ENCODE measurements at regions not wholly inside any gene's neighbourhood (a gene's known extent, or its start where the extent isn't known, plus 50 kb on each side); places are given as distances from the start of the nearest gene placed in this dataset.

DNA sequence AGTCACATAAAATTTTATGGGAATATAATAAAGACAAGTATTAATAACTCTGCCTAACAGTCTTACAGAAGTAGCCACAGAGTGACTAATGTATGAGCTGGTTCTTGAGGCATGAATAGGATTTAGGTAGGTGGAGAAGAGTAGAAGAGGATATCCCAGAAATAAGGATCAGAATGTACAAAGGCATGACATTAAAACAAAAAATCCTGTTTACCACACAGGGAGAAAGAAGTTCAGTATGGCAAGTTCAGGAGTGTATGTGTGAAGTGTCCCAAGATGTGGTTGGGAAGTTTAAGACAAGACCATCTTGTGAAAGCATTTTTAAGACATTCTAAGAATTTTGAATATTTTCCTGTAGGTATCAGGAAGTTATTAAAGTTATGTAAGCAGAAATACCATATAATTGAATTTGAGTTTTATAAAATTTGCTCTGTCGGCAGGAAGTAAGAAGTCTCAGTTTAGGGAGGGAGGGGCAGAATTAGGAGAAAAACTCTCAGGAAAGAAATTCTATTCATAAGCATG is 64.7 kb upstream of the CAV2 start:
- peak in 1 of 2 donors; percentile 27 for ATAC-seq
- DNase-seq, result no peak
- intact Hi-C loops (cut with DNase I), result loop anchor here in 1 of 2 donors (10.0 kb wide), 1 partner anchor 160 kb away; no protein-coding TSS in a partner anchor

DNA sequence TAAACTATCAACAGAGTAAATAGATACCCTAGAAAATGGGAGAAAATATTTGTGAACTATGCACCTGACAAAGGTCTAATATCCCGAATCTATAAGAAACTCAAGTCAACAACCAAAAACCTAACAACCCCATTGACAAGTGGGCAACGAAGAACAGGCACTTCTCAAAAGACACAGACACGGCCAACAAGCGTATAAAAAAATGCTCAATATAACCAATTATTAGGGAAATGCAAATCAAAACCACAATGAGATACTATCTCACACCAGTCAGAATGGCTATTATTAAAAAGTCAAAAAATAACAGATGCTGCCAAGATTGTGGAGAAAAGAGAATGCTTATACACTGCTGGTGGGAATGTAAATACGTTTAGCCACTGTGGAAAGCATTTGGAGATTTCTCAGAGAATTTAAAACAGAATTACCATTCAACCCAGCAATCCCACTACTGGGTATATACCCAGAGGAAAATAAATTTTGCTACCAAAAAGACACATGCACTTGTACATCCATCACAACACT is 63.2 kb upstream of the CAV2 start:
- ATAC-seq (no peak), DNase-seq (no peak)
- intact Hi-C loops (cut with DNase I), result loop anchor here in 1 of 2 donors (10.0 kb wide), 1 partner anchor 162 kb away; no protein-coding TSS in a partner anchor

DNA sequence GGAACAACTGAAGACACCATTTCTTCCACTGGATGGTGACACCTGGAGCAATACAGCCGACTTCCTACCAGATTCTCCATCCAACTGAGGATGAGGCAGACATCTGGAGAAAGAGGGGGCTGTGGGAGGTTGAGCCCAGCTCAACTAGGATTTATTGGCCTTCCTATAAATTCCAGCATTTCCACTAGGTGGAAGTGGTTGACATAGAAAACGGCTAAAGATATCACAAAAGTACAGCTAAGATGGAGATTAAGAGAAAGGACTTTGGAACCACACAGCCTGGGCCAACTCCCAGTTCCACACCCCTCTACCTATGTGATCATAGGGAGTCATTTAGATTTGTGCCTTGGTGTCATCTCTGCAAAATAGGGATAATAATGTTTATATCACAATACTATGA is 61.3 kb upstream of the CAV2 start:
- intact Hi-C loops (cut with DNase I), result loop anchor here in 1 of 2 donors (10.0 kb wide), 1 partner anchor 163 kb away; no protein-coding TSS in a partner anchor
- ATAC-seq (no peak), DNase-seq (no peak)

DNA sequence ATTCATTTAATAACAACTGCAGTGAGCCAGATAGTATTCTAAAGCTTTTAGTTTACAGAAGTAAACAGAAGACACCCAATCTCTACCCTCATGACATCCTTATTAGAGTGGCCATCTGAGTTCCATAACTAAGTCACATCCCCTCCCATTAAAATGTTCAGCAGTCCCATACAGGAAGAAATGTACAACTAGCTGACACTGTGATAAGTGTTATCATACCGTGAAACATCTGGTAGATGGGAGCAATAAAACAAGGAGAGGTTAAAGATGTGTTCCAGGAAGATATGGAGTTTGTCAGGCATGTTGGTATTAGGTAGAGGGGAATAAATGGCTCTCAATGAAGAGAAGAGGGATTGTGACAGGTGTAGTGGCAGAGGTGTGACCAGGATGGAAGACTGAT is 60.5 kb upstream of the CAV2 start:
- intact Hi-C loops (cut with DNase I), result loop anchor here in 1 of 2 donors (10.0 kb wide), 1 partner anchor 164 kb away; no protein-coding TSS in a partner anchor
- no peak for ATAC-seq
- DNase-seq, result no peak

DNA sequence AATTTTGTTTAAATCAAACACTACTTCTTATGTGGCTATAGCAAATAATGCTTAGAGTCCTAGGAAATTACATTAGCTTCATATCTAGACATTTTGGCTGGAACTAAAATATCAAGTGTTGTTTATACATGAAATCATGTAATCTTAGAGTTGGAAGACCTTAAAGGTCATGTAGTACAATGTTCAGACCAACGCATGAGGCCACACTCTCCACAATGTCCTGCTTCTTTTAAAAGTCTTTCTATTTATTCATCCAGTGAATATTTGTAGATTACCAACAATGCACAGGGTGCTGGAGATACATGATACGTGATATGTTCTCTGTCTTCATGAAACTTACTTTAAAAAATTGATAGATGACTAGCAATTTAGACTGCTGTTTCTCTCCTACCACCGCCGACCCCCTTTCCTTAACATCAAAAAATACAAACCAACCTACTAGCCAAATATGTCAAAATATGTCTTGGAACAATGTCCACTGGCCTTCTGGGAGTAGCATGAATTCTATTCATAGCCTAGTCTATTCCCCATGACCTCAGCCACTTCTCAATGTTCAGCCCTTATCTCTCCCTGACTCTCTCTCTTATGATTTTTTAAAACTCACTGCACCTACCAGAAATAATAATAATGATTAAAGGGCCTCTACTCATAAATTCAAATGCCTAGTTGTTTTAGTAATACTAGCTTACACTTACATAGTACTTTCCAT is 59.5 kb upstream of the CAV2 start:
- intact Hi-C loops (cut with DNase I), result loop anchor here in 1 of 2 donors (10.0 kb wide), 3 partner anchors 55 to 165 kb away; partner anchors contain the start of gene CAV2
- DNase-seq (no peak), ATAC-seq (peak; percentile 87 to 89)

DNA sequence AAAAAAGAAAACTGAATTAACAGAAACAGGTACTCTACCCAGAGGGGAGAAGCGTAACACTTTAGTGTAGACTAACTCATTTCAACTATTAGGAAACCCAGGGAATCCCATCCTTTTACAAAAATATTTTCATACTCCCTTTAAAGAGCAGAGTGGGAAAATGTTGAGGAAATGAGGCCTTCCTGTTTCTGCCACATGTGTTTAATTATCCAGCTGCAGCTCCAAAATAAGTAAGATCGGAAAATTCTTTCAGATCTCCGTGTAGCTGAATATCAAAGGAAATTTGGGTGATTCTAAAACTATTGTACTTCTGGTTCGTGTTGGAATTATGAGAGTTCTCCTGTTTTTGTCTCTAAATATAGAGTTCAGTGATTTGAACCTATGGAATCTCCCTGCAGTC is 58.0 kb upstream of the CAV2 start:
- ATAC-seq (no peak), DNase-seq (no peak)
- intact Hi-C loops (cut with DNase I), result loop anchor here in 1 of 2 donors (10.0 kb wide), 2 partner anchors 53 to 143 kb away; partner anchors contain the start of gene CAV2

DNA sequence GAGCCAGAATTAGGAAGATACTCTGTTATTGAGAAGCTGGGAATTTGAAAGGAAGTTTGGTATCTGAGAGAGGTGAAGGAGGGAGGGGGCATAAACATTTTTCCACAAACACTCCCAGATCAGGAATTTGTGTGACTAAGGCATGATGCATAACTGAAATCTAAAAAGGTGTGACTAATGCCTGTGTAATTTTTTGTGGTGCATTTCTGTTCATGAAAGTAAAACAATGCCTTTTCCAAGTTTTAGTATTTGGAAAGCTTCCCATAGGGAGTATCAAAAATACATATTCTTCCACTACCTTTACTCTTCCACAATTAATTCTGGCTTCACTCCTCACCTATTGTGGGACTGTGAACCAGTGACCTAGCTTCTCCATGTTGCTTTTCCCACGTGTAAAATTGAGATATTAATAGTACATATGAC is 56.4 kb upstream of the CAV2 start:
- ATAC-seq (peak in 1 of 2 donors; percentile 80), DNase-seq (no peak)
- intact Hi-C loops (cut with DNase I), result loop anchor here in 1 of 2 donors (10.0 kb wide), 2 partner anchors 52 to 142 kb away; partner anchors contain the start of gene CAV2

DNA sequence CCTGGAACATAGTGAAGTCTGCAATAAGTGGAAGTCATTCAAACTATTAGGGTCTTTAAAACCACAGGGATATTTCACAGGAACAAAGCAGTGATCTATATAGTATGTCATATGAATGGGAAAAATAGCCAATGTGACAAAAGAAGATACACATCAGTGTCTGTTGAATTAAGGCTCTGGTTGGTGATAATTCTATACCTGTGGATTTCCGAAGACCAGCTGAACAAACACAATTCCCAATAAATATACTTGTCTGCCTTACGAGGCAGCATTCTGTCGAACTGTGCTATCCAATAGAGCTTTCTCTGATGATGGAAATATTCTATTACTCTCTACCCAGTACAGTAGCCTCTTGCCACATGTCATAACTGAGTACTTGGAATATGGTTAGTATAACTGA is 55.9 kb upstream of the CAV2 start:
- DNase-seq, result no peak
- intact Hi-C loops (cut with DNase I), result loop anchor here in 1 of 2 donors (10.0 kb wide), 2 partner anchors 51 to 141 kb away; partner anchors contain the start of gene CAV2
- ATAC-seq, result no peak

DNA sequence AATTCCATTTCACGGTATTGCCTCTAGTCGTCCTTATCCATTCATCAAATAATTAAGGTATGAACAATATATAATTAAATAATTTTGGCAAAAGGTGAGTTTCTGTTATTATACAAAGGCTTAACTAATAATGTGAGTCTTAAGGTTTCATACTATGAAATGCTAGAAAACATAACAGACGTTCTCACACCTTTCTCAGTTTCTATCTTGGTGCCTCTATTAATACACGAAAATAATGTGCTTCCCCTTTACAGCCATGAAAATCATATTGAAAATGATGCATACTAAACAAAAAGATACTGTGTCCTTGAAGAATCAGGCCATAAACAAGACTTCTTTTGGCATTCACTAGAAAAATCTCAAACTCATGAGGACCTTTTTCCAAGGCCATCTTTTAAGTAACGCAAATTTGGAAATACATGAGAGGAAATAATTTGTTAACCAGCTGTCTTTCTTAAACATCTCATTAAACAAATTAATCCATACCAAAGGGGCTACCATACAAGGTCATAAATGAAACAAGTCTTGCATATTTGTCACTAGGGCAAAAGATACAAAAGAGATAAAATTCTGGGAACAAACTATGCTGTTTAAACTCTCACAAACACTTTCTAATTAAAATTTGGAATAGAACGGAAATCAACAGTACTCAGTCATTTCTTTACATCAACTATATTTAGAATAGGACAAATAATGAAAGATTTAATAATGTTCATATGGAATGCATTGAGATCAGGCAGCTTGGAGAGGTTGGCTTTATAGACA is 53.9 kb upstream of the CAV2 start:
- intact Hi-C loops (cut with DNase I), result loop anchor here in 1 of 2 donors (10.0 kb wide), 2 partner anchors 49 to 139 kb away; partner anchors contain the start of gene CAV2

DNA sequence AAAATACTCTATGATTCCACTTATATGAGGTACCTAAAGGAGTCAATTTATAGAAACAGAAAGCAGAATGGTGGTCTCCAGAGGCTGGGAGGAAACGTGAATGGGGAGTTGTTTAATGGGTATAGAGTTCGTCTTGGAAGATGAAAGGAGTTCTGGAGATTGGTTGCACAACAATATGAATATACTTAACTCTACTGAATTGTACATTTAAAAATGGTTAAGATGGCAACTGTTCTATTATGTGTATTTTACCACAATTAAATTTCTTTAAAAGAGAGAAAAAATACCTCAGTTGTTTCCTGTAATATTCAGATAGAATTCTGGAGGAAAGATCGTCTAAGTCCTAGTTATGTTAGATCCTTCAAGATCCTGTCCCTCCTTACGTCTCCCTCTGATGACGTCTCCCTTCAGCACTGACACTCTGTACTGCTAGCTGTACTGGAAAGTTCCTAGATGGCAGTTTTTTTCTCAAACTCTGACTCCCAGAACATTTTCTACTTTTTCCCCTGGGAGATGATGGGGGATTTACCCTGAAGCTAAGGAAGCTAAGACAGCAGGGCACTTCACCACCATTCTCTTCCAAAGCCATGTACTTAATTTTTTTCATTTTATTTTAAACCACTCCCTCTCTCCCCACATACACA is 53.2 kb upstream of the CAV2 start:
- peak in 1 of 2 donors; percentile 56 for ATAC-seq
- no peak for DNase-seq
- intact Hi-C loops (cut with DNase I), result loop anchor here in 1 of 2 donors (10.0 kb wide), 2 partner anchors 48 to 138 kb away; partner anchors contain the start of gene CAV2

More for the DNA sequence above, 53.9 kb upstream of the CAV2 start:
- ATAC-seq (no peak), DNase-seq (no peak)

DNA sequence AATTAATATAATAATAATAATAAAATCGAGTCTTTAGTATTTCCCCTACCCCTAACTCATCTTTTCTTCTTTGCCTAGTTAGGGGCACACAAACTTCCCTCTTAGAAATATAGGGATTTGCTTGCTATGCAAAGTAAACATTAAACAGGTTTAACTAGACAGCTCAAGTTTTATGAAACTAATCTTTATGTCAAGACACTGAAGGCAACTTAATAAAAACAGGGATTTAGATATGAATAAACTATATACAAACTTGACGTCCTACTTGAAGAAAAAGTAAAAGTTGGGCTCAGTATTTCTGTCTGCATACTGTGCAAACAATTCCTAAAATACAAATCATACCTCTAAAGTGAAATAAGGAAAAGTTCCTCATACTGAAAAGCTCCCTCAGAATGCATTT is 52.1 kb upstream of the CAV2 start:
- DNase-seq, result no peak
- intact Hi-C loops (cut with DNase I), result loop anchor here in 1 of 2 donors (10.0 kb wide), 2 partner anchors 47 to 137 kb away; partner anchors contain the start of gene CAV2
- no peak for ATAC-seq

DNA sequence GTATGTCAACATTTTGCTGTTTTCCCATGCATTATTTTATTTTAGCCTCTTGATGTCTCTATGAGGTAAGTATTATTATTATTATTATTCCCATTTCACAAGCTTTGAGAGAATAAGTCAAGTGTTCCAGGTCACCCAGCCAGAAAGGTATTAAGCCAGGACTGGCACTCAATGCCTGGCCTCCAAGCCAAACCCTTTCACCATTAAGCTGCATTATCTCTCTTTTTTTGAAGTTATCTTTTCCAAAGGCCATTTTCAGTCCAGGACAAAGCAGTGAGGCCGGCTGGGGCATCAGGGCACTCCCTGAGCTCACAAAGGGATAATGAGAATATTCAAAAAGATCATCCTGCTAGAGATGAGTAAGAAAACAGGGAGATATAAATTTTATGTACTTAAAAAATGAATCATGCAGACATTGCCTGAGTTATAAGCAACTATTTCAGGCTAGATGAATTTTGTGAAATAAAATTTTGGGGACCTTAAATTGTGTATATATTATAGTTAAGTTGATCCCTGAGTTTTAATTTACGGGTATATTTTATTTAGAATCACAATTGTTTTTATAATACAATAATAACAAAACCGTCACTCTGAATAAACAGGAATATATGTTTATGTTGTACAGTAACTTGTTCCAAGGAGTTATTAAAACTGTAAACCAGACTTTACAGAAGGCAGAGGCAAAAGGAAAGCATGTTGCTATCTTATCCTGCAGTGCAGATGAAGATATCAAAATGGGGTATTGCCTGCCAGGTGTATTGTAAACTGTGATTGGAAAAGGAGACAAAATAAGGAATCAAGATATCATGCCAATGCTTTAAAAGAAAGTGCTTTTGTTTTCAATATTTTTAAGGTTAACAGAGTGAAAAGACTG is 51.3 kb upstream of the CAV2 start:
- peak in 1 of 2 donors; percentile 28 for ATAC-seq
- no peak for DNase-seq
- intact Hi-C loops (cut with DNase I), result loop anchor here in 1 of 2 donors (10.0 kb wide), 2 partner anchors 47 to 137 kb away; partner anchors contain the start of gene CAV2

DNA sequence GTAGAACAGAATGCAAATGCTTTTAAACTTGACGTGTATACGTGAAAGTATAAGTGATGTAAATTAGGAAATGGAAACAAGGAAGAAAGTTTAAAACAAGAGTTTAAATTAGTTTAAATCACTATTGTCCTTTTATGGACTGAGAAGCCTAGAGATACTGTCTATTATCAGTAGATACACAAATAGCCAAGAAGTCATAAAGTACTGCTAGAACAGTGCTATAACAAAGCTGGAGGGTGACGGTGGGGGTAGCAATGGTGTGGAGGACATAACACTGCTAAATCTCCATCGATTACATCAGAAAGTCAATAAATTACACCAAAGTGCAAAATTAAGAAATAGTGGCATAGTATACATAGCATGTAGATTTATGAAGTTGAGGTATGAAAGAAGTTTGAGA is 50.1 kb upstream of the CAV2 start:
- DNase-seq (no peak), ATAC-seq (peak; percentile 60 to 69)
- intact Hi-C loops (cut with DNase I), result loop anchor here in 1 of 2 donors (10.0 kb wide), 2 partner anchors 45 to 135 kb away; partner anchors contain the start of gene CAV2
